ENCODE measurements at regions not wholly inside any gene's neighbourhood (a gene's known extent, or its start where the extent isn't known, plus 50 kb on each side); places are given as distances from the start of the nearest gene placed in this dataset.
A peak's percentile ranks its signal among the peaks of the same experiment; 100 is the strongest.

DNA sequence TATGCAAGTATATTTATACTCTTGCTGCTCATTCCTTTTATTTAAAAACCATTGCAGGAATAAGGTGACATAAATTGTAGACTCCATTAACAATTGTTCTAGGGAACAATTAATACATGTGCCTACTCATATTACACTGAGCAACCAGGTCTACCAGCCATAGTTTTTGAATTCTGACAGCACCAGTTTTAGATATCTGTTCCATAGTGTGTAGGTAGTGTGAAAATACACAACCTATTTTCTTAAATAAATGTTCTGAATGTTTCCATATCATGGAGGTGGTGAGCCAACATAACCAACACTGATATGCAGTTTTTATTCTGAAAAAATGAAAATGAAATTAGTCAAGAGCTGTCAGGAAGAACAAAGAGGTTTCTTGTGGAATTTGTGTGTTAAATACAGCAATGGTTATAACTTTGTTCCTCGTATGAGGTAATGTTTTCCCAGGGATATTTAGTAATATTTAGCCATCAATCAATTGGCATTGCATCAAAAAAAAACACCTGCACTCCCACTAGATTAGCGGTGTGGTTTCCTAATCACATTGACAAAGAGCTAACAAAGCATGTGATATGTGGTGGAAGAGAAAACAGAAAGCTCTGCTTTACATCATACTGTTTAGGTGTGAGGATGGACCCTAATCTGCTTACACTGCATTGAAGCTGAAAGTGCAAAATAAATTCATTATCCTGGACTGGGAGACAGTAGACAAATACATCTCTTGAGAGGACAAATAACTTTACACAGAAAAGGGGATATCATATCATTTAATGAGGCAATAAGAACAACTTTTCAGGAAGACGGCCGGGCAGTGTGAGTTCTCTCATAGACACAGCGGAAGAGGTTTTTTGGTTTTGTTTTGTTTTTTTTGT lies 369.5 kb upstream of the THBS1 start:
- no peak overlapping the region for H3K18ac ChIP-seq (ENCODE audit: extremely low read depth, low read length)
- no peaks in the 10 kb centered on the region for H3K79me1 ChIP-seq (ENCODE audit: low read depth, low read length)
- H3K79me2 ChIP-seq (ENCODE audit: control insufficient read depth in 1 of 2, insufficient read depth in 2 of 2, low read length in 2 of 2) = no peaks in the 10 kb centered on the region
- no peaks in the 10 kb centered on the region for H4K20me1 ChIP-seq (replicated peaks in 1 of 2; ENCODE audit: control insufficient read depth in 1 of 2, insufficient read depth in 2 of 2, low read length in 2 of 2)
- H3K4me3 ChIP-seq (ENCODE audit: extremely low read depth in 1 of 4, insufficient read depth in 2 of 4, low read depth in 3 of 4, low read length in 4 of 4) = no peak overlapping the region
- TF ChIP-seq ZNF274 (IDR thresholded peaks at IDR 0.05; ENCODE audit: borderline replicate concordance, extremely low read depth, low read length) = peak; percentile 81
- no peak for TF ChIP-seq TBP (IDR thresholded peaks at IDR 0.05; ENCODE audit: low read depth, low read length)
- 88% methylated on average over 5 of the region's 5 CpGs; no CpG with 5 or more reads in 1 of the 2 experiments for WGBS, 2 experiments (ENCODE audit: extremely low coverage in 1 of 2, insufficient coverage in 1 of 2, insufficient read length in 1 of 2, insufficient replicate concordance in 2 of 2, low coverage in 1 of 2, low lambda C conversion rate in 2 of 2, missing lambda C conversion rate in 1 of 2)
- no peaks in the 10 kb centered on the region for H3K27me3 ChIP-seq (replicated peaks in 1 of 4; ENCODE audit: control insufficient read depth in 3 of 4, extremely low read depth in 1 of 4, insufficient read depth in 3 of 4, low read length in 3 of 4)
- no peak overlapping the region for H2BK20ac ChIP-seq (ENCODE audit: low read length)
- no peak overlapping the region for H2AFZ ChIP-seq (ENCODE audit: low read length)
- no peak overlapping the region for H3K4ac ChIP-seq (replicated peaks; ENCODE audit: insufficient read length, low read depth, low read length)
- H3K4me1 ChIP-seq (replicated peaks in 1 of 4; ENCODE audit: control insufficient read depth in 3 of 4, insufficient read depth in 4 of 4, low read length in 3 of 4) = peaks cover 2 to 4% (median 3%) of the 10 kb centered on the region in 4 experiments; a peak in 3 of 7 replicates
- 0 out of 2 replicates have a peak overlapping the region, but pooled peaks have one; percentile 42 for H2BK12ac ChIP-seq (ENCODE audit: low read depth, low read length)
- no peak overlapping the region for H3K14ac ChIP-seq (ENCODE audit: insufficient read length)
- H2AK5ac ChIP-seq (ENCODE audit: low read depth, low read length) = no peak overlapping the region
- DNase-seq (ENCODE audit: low read depth in 1 of 2, low spot score in 2 of 2) (no peak), FAIRE-seq (no peak)
- H3K23ac ChIP-seq (ENCODE audit: insufficient read length) = no peak overlapping the region
- no peak overlapping the region for H4K91ac ChIP-seq (replicated peaks; ENCODE audit: insufficient read length, low read length)
- ChIA-PET CTCF (ENCODE audit: partially characterized antibody) (interaction anchor here (0.7 kb wide), 2 partner anchors 61 to 252 kb away, joined by 3 read pairs; no protein-coding TSS in a partner anchor), POLR2A (ENCODE audit: partially characterized antibody) (interaction anchor here (0.6 to 3.1 kb wide), 2 partner anchors 37 to 370 kb away, joined by 4 to 26 read pairs; partner anchors contain the start of gene THBS1)
- H2BK5ac ChIP-seq (ENCODE audit: low read depth, low read length) = no peak overlapping the region
- no peak overlapping the region for H2BK120ac ChIP-seq (replicated peaks; ENCODE audit: low read depth, low read length)
- peaks cover 0 to 7% (median 1%) of the 10 kb centered on the region in 4 experiments; a peak in 3 of 8 replicates for H3K36me3 ChIP-seq (ENCODE audit: control insufficient read depth in 2 of 4, insufficient read depth in 4 of 4, low read length in 3 of 4)
- H3K4me2 ChIP-seq (ENCODE audit: insufficient read depth in 1 of 2, low read depth in 2 of 2, low read length in 2 of 2) = no peak overlapping the region
- H3K9me3 ChIP-seq (ENCODE audit: insufficient read depth in 2 of 2, low read depth in 1 of 2, low read length in 1 of 2) = peaks cover 10 to 15% of the 10 kb centered on the region in 2 experiments
- H2BK15ac ChIP-seq (ENCODE audit: low read length) = no peak overlapping the region
- H3K23me2 ChIP-seq (ENCODE audit: low read depth, low read length) = no peaks in the 10 kb centered on the region
- H4K5ac ChIP-seq (ENCODE audit: insufficient read length, low read depth, low read length) = no peak overlapping the region
- no peak overlapping the region for H3K27ac ChIP-seq (ENCODE audit: low read depth, low read length)
- no peak overlapping the region for H3K9ac ChIP-seq (replicated peaks in 1 of 4; ENCODE audit: extremely low read depth in 1 of 4, low read depth in 3 of 4, low read length in 3 of 4)
- H4K8ac ChIP-seq (ENCODE audit: extremely low read depth, insufficient read depth, low read length) = no peak overlapping the region
- H3K56ac ChIP-seq (replicated peaks; ENCODE audit: insufficient read length, low read depth, low read length) = no peak overlapping the region
